ENCODE measurements at regions not wholly inside any gene's neighbourhood (a gene's known extent, or its start where the extent isn't known, plus 50 kb on each side); places are given as distances from the start of the nearest gene placed in this dataset.

GRCh38 chr12:97912943-97913342 lies 450.3 kb downstream of the RMST start:
- TF ChIP-seq CBX5 (IDR thresholded peaks at IDR 0.05; ENCODE audit: low read depth) (no peak), POLR2A (IDR thresholded peaks at IDR 0.05; ENCODE audit: low read depth, low read length) (no peak), REST (IDR thresholded peaks at IDR 0.05; ENCODE audit: low read depth, low read length) (no peak), HCFC1 (IDR thresholded peaks at IDR 0.05; ENCODE audit: low read length) (no peak)
- TF ChIP-seq, protein P1, sequence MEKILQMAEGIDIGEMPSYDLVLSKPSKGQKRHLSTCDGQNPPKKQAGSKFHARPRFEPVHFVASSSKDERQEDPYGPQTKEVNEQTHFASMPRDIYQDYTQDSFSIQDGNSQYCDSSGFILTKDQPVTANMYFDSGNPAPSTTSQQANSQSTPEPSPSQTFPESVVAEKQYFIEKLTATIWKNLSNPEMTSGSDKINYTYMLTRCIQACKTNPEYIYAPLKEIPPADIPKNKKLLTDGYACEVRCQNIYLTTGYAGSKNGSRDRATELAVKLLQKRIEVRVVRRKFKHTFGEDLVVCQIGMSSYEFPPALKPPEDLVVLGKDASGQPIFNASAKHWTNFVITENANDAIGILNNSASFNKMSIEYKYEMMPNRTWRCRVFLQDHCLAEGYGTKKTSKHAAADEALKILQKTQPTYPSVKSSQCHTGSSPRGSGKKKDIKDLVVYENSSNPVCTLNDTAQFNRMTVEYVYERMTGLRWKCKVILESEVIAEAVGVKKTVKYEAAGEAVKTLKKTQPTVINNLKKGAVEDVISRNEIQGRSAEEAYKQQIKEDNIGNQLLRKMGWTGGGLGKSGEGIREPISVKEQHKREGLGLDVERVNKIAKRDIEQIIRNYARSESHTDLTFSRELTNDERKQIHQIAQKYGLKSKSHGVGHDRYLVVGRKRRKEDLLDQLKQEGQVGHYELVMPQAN (conservative IDR thresholded peaks at IDR 0.05): no peak
- TF ChIP-seq, protein P2, sequence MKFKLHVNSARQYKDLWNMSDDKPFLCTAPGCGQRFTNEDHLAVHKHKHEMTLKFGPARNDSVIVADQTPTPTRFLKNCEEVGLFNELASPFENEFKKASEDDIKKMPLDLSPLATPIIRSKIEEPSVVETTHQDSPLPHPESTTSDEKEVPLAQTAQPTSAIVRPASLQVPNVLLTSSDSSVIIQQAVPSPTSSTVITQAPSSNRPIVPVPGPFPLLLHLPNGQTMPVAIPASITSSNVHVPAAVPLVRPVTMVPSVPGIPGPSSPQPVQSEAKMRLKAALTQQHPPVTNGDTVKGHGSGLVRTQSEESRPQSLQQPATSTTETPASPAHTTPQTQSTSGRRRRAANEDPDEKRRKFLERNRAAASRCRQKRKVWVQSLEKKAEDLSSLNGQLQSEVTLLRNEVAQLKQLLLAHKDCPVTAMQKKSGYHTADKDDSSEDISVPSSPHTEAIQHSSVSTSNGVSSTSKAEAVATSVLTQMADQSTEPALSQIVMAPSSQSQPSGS (IDR thresholded peaks at IDR 0.05; ENCODE audit: low read length): no peak
